Stimulated activated memory B cell treated with anti-CD40 and anti-IgM and Interleukin-4, amounts not matched to agents 10 μg/mL and 1 μg/mL and 100 μg/mL, for 72 hours (primary cell): ENCODE measurements at regions not wholly inside any gene's neighbourhood (a gene's known extent, or its start where the extent isn't known, plus 50 kb on each side); places are given as distances from the start of the nearest gene placed in this dataset.
"Not testable (repeated sequence)": the region's sequence is repeated elsewhere in the genome, so short reads cannot be mapped to it uniquely, and the experiment has no call there.

Experiments used
- ATAC-seq: fragments of 150-1000 bp; cut with Tn5 transposase; 2 replicates; pipeline ENCODE4 v1.10.0; 2021
- H3K27ac Mint-ChIP-seq: one replicate; pipeline ENCODE4 v1.8.0; 2022; ENCODE audit warnings: mild to moderate bottlenecking, mixed read lengths
- H3K27me3 Mint-ChIP-seq: one replicate; pipeline ENCODE4 v1.8.0; 2022; ENCODE audit warnings: mixed read lengths
- H3K36me3 Mint-ChIP-seq: one replicate; pipeline ENCODE4 v1.8.0; 2022; ENCODE audit warnings: mixed read lengths
- H3K4me1 Mint-ChIP-seq: one replicate; pipeline ENCODE4 v1.8.0; 2022; ENCODE audit warnings: mixed read lengths
- H3K4me3 Mint-ChIP-seq: one replicate; pipeline ENCODE4 v1.8.0; 2022; ENCODE audit warnings: mild to moderate bottlenecking, moderate library complexity, mixed read lengths
- H3K9me3 Mint-ChIP-seq: one replicate; pipeline ENCODE4 v1.8.0; 2022; ENCODE audit warnings: mixed read lengths

- ATAC-seq, result no peak
- no peak overlapping the region for H3K27ac Mint-ChIP-seq
- no peaks in the 10 kb centered on the region for H3K9me3 Mint-ChIP-seq
- H3K27me3 Mint-ChIP-seq, result no peaks in the 10 kb centered on the region
- H3K36me3 Mint-ChIP-seq, result no peaks in the 10 kb centered on the region
- H3K4me1 Mint-ChIP-seq, result peaks cover 7% of the 10 kb centered on the region
- H3K4me3 Mint-ChIP-seq, result no peak overlapping the region
Observed at GRCh38 chr3:66830301-66830700, 167.8 kb upstream of the KBTBD8 start.

DNA sequence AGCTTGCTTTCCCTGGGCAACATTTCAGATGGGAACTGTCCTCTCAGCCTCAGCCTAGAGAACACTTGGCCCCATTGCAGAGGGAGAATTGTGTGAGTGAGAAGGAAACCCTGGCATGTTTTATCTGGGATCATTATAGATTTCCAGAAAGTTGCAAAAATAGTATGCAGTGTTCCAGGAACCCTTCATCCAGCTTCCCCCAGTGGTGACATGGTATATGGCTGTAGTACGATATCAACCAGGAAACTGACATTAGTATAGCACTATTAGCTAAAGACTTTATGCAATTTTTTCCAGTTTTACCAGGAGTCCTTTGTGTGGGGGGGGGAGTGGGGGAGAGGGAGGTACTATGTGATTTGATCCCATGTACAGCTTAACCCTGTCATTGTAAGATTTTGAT lies 166.2 kb upstream of the KBTBD8 start:
- no peak for ATAC-seq
- Mint-ChIP-seq H3K27ac (no peak overlapping the region), H3K4me1 (peaks cover 7% of the 10 kb centered on the region), H3K36me3 (no peaks in the 10 kb centered on the region), H3K9me3 (no peaks in the 10 kb centered on the region), H3K27me3 (no peaks in the 10 kb centered on the region), H3K4me3 (no peak overlapping the region)

GRCh38 chr3:66836363-66837152 lies 161.5 kb upstream of the KBTBD8 start:
- Mint-ChIP-seq H3K27ac (no peak overlapping the region), H3K9me3 (no peaks in the 10 kb centered on the region), H3K36me3 (no peaks in the 10 kb centered on the region), H3K4me1 (peaks cover 2% of the 10 kb centered on the region), H3K27me3 (peaks cover 8% of the 10 kb centered on the region), H3K4me3 (no peak overlapping the region)
- ATAC-seq, result no peak

- no peak overlapping the region for H3K27ac Mint-ChIP-seq
- H3K4me1 Mint-ChIP-seq, result no peaks in the 10 kb centered on the region
- H3K36me3 Mint-ChIP-seq, result no peaks in the 10 kb centered on the region
- H3K27me3 Mint-ChIP-seq, result peaks cover 10% of the 10 kb centered on the region
- ATAC-seq, result no peak
- no peaks in the 10 kb centered on the region for H3K9me3 Mint-ChIP-seq
- no peak overlapping the region for H3K4me3 Mint-ChIP-seq
Observed at GRCh38 chr3:66838704-66839103, 159.4 kb upstream of the KBTBD8 start.

- Mint-ChIP-seq H3K9me3 (no peaks in the 10 kb centered on the region), H3K27me3 (peaks cover 17% of the 10 kb centered on the region), H3K36me3 (no peaks in the 10 kb centered on the region), H3K27ac (no peak overlapping the region), H3K4me3 (no peak overlapping the region), H3K4me1 (no peaks in the 10 kb centered on the region)
- no peak for ATAC-seq
Observed at GRCh38 chr3:66839508-66839907, 158.6 kb upstream of the KBTBD8 start.

- H3K9me3 Mint-ChIP-seq, H3K4me1 Mint-ChIP-seq, H3K27ac Mint-ChIP-seq, ATAC-seq, H3K36me3 Mint-ChIP-seq, H3K4me3 Mint-ChIP-seq: not testable (repeated sequence)
- H3K27me3 Mint-ChIP-seq, result peaks cover 13% of the 10 kb centered on the region
Observed at GRCh38 chr3:66842761-66843464, 155.2 kb upstream of the KBTBD8 start.

DNA sequence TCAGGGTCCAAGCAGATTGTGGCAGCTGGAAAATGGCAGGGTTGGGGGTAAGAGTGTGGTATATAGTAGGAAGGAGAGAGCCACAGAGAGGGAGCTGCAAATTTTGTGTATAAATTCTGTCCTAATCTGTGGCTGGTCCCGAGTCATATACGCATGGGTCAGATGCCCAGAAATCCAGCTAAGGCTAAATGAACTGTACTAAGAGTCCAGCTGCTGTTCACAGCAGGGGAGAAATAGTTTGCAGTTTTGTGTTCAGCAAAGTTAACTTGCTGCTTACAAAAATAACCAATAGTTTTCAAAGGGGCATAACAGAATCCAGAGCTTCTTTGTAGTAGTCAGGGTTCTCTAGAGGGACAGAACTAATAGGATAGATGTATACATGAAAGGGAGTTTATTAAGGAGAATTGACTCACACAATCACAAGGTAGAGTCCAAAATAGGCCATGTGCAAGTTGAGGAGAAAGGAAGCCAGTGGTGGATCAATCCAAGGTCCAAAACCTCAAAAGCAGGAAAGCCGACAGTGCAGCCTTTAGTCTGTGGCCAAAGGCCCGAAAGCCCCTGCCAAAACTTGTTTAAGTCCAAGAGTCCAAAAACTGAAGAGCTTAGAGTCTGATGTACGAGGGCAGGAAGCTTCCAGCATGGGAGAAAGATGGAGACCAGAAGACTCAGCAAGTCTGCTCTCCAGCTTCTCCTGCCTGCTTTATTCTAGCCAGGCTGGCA lies 146.1 kb upstream of the KBTBD8 start:
- Mint-ChIP-seq H3K27ac (no peak overlapping the region), H3K9me3 (peaks cover under 1% of the 10 kb centered on the region), H3K27me3 (peaks cover 9% of the 10 kb centered on the region), H3K36me3 (no peaks in the 10 kb centered on the region), H3K4me1 (peaks cover 7% of the 10 kb centered on the region), H3K4me3 (no peak overlapping the region)
- no peak for ATAC-seq

DNA sequence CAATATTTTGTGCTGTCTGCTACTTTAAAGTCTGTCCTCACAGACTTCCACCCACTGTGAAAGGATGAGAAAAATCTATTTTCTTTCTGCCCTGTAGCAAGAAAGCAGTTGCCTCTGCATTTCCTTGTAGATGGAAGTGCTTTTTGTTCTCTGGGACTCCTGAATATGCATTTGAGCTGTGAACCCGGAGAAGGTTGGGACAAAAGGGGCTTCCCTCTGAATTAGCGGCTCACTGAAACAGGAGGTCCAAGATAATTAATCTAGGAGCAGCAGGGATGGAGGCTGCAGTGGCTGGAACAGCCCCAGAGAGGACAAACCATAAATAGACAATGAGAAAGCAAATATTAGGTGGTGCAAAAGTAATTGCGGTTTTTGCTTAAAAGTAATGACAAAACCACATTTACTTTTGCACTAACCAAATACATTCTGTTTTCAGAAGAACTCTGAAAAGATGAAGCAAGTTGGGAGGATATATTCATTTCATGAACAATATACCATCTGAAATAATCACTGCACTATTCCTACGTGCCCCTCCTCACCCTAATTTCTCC lies 143.4 kb upstream of the KBTBD8 start:
- H3K9me3 Mint-ChIP-seq, result no peaks in the 10 kb centered on the region
- peaks cover 7% of the 10 kb centered on the region for H3K4me1 Mint-ChIP-seq
- H3K36me3 Mint-ChIP-seq, result no peaks in the 10 kb centered on the region
- peaks cover 9% of the 10 kb centered on the region for H3K27me3 Mint-ChIP-seq
- H3K4me3 Mint-ChIP-seq, result no peak overlapping the region
- no peak for ATAC-seq
- no peak overlapping the region for H3K27ac Mint-ChIP-seq

DNA sequence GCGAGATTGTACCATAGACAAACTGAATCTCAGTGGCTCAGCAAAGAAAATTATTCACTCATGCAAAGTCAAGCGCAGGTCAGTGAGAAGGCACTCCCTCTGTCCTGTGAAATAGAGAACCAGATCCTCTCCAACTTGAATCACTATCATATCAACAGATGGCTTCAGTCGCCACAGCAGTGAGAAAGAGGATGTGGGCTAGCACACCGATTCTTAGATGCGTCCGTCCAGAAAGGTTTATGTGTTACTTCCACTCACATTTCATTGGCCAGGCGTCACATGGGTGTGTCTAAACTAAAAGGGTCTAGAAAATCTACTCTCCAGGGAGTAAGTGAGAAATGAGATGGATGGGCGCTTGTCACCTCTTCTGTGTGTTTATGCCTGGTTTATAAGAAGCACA lies 141.6 kb upstream of the KBTBD8 start:
- H3K4me1 Mint-ChIP-seq, result peaks cover 7% of the 10 kb centered on the region
- H3K9me3 Mint-ChIP-seq, result no peaks in the 10 kb centered on the region
- peak; percentile 86 for ATAC-seq
- peak overlapping the region; percentile 10 for H3K27ac Mint-ChIP-seq
- peaks cover 9% of the 10 kb centered on the region for H3K27me3 Mint-ChIP-seq
- no peak overlapping the region for H3K4me3 Mint-ChIP-seq
- no peaks in the 10 kb centered on the region for H3K36me3 Mint-ChIP-seq

- H3K4me3 Mint-ChIP-seq, result no peak overlapping the region
Observed at GRCh38 chr3:66858656-66859381, 139.3 kb upstream of the KBTBD8 start.

DNA sequence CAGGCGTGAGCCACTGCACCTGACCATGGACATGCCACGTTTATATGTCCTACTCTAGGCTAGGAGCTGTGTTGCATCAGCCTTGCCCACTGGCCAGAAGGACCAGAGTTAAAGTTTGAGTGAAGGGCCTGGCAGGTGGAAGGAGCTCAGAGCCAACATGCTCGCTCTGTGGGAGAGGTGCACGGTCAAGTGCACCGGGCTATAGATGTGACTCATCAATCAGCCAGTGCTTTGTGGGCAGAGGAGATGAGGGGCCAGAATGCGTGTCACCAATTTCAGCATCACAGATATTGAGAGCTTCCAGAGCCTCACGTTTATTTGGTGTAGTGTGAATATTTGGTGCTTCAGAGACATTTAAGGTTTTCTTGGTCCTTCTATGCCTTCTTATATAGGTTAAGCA lies 137.3 kb upstream of the KBTBD8 start:
- no peak overlapping the region for H3K4me3 Mint-ChIP-seq
- H3K27ac Mint-ChIP-seq, result no peak overlapping the region

More at GRCh38 chr3:66858656-66859381, 139.3 kb upstream of the KBTBD8 start:
- no peak overlapping the region for H3K27ac Mint-ChIP-seq
- H3K27me3 Mint-ChIP-seq, result peaks cover 5% of the 10 kb centered on the region
- no peak for ATAC-seq
- H3K9me3 Mint-ChIP-seq, result no peaks in the 10 kb centered on the region
- H3K36me3 Mint-ChIP-seq, result no peaks in the 10 kb centered on the region
- peaks cover 7% of the 10 kb centered on the region for H3K4me1 Mint-ChIP-seq

DNA sequence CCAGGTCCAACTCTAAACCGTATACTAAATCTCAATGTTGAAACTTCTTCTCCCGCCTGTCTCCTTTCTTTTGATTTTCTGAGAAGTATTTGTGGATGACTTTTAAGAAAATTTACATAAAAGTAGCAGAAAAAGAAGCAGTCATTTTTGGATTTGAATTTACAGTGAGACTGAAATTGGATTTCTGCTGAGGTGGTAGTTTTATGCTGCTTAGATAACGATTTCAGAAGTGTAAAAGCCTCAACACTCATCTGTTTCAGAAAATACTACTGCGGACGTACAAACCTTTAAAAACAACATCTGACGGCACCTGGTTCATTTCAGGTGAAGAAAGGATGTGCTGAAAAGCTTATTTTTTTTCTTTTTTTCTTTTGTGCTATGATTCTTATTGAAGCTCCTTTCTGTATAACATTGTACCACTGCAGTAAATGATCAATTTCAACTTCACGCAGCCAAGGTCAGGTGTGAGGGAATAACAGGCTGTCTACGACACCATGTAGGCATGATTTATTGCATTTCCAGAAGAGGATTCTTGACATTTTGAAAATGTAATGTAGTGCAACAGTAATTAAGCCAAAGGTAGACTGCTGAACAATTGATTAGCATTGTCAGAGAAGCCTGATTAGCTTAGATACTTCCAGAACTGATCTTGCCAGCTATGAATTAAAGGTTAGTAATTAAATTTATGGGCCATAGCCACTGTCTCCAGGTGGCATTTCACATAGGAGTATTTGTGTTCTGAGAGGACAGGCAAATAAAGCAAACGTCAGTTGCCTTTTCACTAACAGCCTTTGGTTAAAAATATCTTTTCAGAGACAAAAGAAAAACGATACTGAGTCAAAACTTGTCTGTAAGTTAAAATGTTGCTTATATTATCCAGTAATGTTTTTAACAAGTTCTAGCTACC lies 134.6 kb upstream of the KBTBD8 start:
- Mint-ChIP-seq H3K4me1 (no peaks in the 10 kb centered on the region), H3K4me3 (no peak overlapping the region), H3K27me3 (no peaks in the 10 kb centered on the region), H3K9me3 (no peaks in the 10 kb centered on the region), H3K36me3 (no peaks in the 10 kb centered on the region), H3K27ac (no peak overlapping the region)
- no peak for ATAC-seq

More for the DNA sequence above, 137.3 kb upstream of the KBTBD8 start:
- Mint-ChIP-seq H3K27me3 (no peaks in the 10 kb centered on the region), H3K4me1 (peaks cover 7% of the 10 kb centered on the region), H3K9me3 (no peaks in the 10 kb centered on the region), H3K36me3 (no peaks in the 10 kb centered on the region)
- no peak for ATAC-seq

GRCh38 chr3:66884659-66885058 lies 113.4 kb upstream of the KBTBD8 start:
- Mint-ChIP-seq H3K27me3 (no peaks in the 10 kb centered on the region), H3K27ac (no peak overlapping the region), H3K4me3 (no peak overlapping the region), H3K36me3 (no peaks in the 10 kb centered on the region), H3K9me3 (peaks cover 8% of the 10 kb centered on the region), H3K4me1 (no peaks in the 10 kb centered on the region)
- no peak for ATAC-seq
